ENCODE measurements at regions not wholly inside any gene's neighbourhood (a gene's known extent, or its start where the extent isn't known, plus 50 kb on each side); places are given as distances from the start of the nearest gene placed in this dataset.
"Not testable (repeated sequence)": the region's sequence is repeated elsewhere in the genome, so short reads cannot be mapped to it uniquely, and the experiment has no call there.

GRCh38 chr13:104976986-104977385 is 1558.5 kb downstream of the EFNB2 start:
- no peak overlapping the region for H3K4me3 Mint-ChIP-seq
- peaks cover 18% of the 10 kb centered on the region for H3K4me1 Mint-ChIP-seq (ENCODE audit: low read depth)
- H3K36me3 Mint-ChIP-seq, result no peaks in the 10 kb centered on the region
- H3K9me3 Mint-ChIP-seq (ENCODE audit: low read depth), result no peaks in the 10 kb centered on the region
- H3K27ac Mint-ChIP-seq, result no peak overlapping the region
- no peaks in the 10 kb centered on the region for H3K27me3 Mint-ChIP-seq

DNA sequence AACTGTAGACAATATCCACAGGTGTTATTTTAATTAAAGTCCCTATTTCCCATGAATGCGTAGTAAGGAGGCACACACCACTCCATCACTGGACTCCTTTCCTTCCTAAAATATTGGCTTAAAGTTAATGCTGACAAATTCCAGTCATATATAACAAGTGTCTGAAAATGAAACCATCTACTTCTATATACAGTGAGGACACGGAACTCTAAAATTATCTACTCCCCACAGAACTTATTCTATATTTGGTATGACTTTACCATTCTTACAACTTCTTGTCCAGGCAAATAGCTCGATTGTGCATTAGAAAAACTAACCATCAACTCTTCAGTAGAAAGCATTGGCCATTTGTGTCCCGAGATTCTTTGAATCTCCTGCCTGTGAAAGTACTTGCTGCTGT is 1560.2 kb downstream of the EFNB2 start:
- peaks cover 12% of the 10 kb centered on the region for H3K4me1 Mint-ChIP-seq (ENCODE audit: low read depth)
- no peak overlapping the region for H3K27ac Mint-ChIP-seq
- H3K4me3 Mint-ChIP-seq, result no peak overlapping the region
- no peaks in the 10 kb centered on the region for H3K9me3 Mint-ChIP-seq (ENCODE audit: low read depth)
- H3K36me3 Mint-ChIP-seq, result no peaks in the 10 kb centered on the region
- no peaks in the 10 kb centered on the region for H3K27me3 Mint-ChIP-seq

DNA sequence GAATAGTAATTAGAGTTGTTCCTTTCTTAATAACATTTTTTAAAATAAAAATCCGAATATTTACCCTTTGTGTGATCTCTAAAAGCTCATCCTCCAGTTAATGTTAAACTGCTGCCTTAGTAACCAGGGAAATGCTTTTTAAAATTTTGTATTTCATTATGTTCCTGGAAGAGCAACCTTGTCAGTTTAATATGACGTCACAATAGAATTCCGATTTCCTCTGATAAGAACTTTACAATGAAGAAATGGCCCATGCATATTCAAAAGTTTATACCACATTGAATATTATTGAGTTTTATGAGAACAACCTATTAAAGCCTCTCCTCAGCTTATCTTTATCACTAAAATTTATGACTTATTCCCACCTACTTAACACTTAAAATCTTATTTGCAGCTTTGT is 1566.6 kb downstream of the EFNB2 start:
- no peak overlapping the region for H3K27ac Mint-ChIP-seq
- no peaks in the 10 kb centered on the region for H3K4me1 Mint-ChIP-seq (ENCODE audit: low read depth)

DNA sequence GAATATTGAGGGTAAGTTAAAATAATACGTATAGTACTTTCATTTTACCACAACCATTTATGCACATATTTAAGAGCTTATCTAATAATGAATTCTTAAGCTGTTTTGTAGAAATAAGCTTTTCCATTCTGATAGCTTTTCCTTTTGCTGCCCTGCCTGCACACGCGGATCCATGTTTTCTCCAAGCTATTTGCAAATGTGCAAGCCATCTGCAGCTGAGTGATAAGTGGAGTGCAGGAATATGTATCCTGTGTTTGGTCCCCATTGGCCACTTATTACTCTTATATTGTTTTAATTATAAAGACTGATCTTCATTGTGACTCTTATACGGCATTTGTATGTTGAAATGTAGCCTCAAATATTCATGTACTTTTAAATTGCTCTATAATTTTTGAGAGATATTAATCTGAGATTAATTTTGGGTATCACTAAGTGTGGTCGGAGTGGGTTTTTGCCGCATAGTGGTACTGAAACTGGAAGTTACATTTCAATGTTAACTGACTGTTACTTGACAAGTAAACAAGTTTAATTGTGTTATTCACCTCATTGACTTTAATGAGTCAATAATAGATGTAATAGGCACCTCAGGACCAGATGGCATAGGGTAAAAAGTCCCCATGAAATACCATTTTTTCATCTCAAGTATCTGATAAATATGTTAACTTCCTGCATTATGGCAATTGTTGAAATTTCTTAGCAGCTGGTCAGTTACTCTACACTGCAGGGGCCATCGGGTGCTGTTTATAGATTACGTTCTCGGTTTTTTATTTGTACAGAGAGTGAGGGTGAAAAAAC is 1567.4 kb downstream of the EFNB2 start:
- Mint-ChIP-seq H3K36me3 (no peaks in the 10 kb centered on the region), H3K4me1 (ENCODE audit: low read depth) (no peaks in the 10 kb centered on the region), H3K27me3 (no peaks in the 10 kb centered on the region), H3K27ac (no peak overlapping the region), H3K4me3 (no peak overlapping the region), H3K9me3 (ENCODE audit: low read depth) (no peaks in the 10 kb centered on the region)

More for the DNA sequence above, 1566.6 kb downstream of the EFNB2 start:
- H3K4me3 Mint-ChIP-seq, result no peak overlapping the region
- no peaks in the 10 kb centered on the region for H3K9me3 Mint-ChIP-seq (ENCODE audit: low read depth)
- no peaks in the 10 kb centered on the region for H3K36me3 Mint-ChIP-seq
- H3K27me3 Mint-ChIP-seq, result no peaks in the 10 kb centered on the region

DNA sequence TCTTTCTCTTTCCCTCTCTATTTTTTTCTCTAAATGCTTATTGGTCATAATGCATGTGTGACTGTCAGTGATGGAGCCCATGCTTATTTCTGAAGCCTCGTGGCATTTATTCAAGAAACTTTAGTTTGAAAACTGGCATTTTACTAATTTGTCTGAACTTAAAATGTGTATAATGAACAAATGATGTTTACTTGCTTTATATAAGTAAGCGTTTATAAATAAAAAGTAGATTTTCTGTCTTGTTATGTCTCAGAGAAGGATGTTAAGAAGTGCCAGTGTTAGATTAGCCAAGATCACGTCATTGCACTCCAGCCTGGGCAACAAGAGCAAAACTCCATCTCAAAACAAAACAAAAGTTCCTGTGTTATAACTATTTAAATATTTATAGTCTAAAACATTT is 1568.1 kb downstream of the EFNB2 start:
- H3K4me1 Mint-ChIP-seq (ENCODE audit: low read depth), result no peaks in the 10 kb centered on the region
- no peak overlapping the region for H3K27ac Mint-ChIP-seq
- H3K27me3 Mint-ChIP-seq, result no peaks in the 10 kb centered on the region
- H3K4me3 Mint-ChIP-seq, result no peak overlapping the region
- H3K36me3 Mint-ChIP-seq, result no peaks in the 10 kb centered on the region
- H3K9me3 Mint-ChIP-seq (ENCODE audit: low read depth), result no peaks in the 10 kb centered on the region

DNA sequence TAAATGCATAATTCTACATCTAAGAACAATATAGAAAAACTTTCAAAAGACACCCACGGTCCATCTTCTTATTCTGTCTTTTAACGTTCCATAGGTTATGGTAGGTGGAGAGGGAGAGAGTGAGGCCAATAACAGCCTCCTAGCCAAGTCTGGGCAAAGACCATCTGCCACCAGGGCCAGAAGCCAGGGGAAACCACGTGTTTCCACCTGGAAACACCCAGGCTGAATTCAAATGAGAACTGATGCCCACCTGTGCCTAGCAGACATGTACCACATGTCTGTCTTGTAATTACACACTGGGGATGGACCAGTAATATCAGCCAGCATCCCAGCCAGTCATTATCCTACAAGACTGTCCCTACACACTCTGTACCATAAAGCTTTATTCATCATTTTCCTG is 1573.1 kb downstream of the EFNB2 start:
- Mint-ChIP-seq H3K9me3 (ENCODE audit: low read depth) (peaks cover 4% of the 10 kb centered on the region), H3K4me3 (no peak overlapping the region), H3K4me1 (ENCODE audit: low read depth) (no peaks in the 10 kb centered on the region), H3K36me3 (no peaks in the 10 kb centered on the region), H3K27ac (no peak overlapping the region), H3K27me3 (no peaks in the 10 kb centered on the region)

GRCh38 chr13:104961246-104961645 is 1574.2 kb downstream of the EFNB2 start:
- Mint-ChIP-seq H3K27me3 (no peaks in the 10 kb centered on the region), H3K4me3 (no peak overlapping the region), H3K27ac (no peak overlapping the region), H3K4me1 (ENCODE audit: low read depth) (no peaks in the 10 kb centered on the region), H3K36me3 (no peaks in the 10 kb centered on the region), H3K9me3 (ENCODE audit: low read depth) (peaks cover 4% of the 10 kb centered on the region)

GRCh38 chr13:104954210-104954609 is 1581.3 kb downstream of the EFNB2 start:
- Mint-ChIP-seq H3K4me1 (ENCODE audit: low read depth) (peaks cover 3% of the 10 kb centered on the region), H3K36me3 (no peaks in the 10 kb centered on the region), H3K4me3 (no peak overlapping the region), H3K27me3 (no peaks in the 10 kb centered on the region), H3K27ac (no peak overlapping the region), H3K9me3 (ENCODE audit: low read depth) (peaks cover 5% of the 10 kb centered on the region)

DNA sequence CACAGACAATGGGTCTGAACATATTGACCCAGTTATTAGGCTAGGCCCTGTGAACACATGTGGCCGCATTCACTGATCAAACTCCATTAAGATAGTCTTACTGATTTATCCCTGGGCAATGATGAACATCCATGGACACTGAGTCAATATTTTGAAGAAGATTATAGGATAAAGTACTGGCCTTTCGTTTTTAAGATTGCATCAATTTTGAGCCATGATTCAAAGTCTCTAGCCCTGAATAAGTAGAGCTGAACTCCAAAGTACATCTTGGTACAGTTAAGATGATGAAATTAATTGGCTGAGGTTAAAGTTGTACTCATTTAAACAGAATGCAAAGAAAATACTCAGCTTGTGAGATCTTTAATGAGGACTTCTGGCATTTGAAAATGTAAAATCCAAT is 1581.9 kb downstream of the EFNB2 start:
- Mint-ChIP-seq H3K27ac (no peak overlapping the region), H3K36me3 (no peaks in the 10 kb centered on the region), H3K9me3 (ENCODE audit: low read depth) (peaks cover 5% of the 10 kb centered on the region), H3K4me1 (ENCODE audit: low read depth) (peaks cover 3% of the 10 kb centered on the region), H3K27me3 (no peaks in the 10 kb centered on the region), H3K4me3 (no peak overlapping the region)

DNA sequence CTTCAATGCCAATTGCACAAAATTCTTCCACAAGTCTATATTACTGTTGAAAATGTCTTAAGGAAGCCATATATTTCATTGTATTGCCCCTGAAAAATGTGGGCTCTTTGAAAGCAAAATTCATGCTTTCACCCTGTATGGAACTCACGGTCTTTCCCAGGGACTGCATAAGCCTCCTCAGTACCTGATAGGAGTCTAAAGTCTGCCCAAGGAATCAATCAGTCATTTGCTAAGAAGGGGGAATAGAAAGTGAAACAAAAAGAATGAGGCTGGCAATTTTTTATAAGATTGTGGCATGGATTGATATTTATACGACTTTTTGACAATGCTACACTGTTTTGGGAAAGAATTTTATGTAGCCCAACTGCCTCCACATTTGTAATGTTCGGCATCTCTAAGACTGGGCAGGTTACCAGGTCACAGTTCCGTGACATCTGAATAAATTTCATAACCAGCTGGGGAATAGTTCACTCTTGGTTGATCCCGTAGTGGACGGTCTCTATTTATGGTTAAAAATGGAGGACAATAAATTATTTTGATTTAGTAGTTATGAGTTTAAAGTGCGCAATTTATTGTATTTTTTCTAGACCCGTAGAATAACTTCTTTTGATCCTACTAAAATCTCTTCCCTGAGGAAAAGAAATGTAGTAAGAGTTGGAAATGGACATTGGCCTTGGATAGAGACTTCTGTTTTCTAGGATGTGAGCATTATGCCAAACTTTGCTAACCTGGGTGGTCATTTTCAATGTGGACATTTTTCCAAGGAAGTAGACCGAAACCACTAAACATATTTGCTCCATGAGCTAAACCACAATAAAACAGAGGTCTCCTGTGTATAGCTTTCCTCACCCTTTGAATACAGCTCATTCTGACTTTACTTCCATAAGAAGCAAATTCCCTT is 1585.4 kb downstream of the EFNB2 start:
- no peaks in the 10 kb centered on the region for H3K27me3 Mint-ChIP-seq
- peaks cover 5% of the 10 kb centered on the region for H3K9me3 Mint-ChIP-seq (ENCODE audit: low read depth)
- H3K27ac Mint-ChIP-seq, result no peak overlapping the region
- H3K36me3 Mint-ChIP-seq, result no peaks in the 10 kb centered on the region
- peaks cover 3% of the 10 kb centered on the region for H3K4me1 Mint-ChIP-seq (ENCODE audit: low read depth)
- no peak overlapping the region for H3K4me3 Mint-ChIP-seq

- Mint-ChIP-seq H3K4me3 (no peak overlapping the region), H3K27me3 (no peaks in the 10 kb centered on the region), H3K27ac (no peak overlapping the region), H3K4me1 (ENCODE audit: low read depth) (no peaks in the 10 kb centered on the region), H3K9me3 (ENCODE audit: low read depth) (no peaks in the 10 kb centered on the region), H3K36me3 (no peaks in the 10 kb centered on the region)
Measured at GRCh38 chr13:104944176-104944575, 1591.3 kb downstream of the EFNB2 start.

GRCh38 chr13:104943331-104943730 is 1592.1 kb downstream of the EFNB2 start:
- no peaks in the 10 kb centered on the region for H3K9me3 Mint-ChIP-seq (ENCODE audit: low read depth)
- no peaks in the 10 kb centered on the region for H3K27me3 Mint-ChIP-seq
- H3K4me1 Mint-ChIP-seq (ENCODE audit: low read depth), result no peaks in the 10 kb centered on the region
- no peak overlapping the region for H3K27ac Mint-ChIP-seq
- no peaks in the 10 kb centered on the region for H3K36me3 Mint-ChIP-seq
- H3K4me3 Mint-ChIP-seq, result no peak overlapping the region

DNA sequence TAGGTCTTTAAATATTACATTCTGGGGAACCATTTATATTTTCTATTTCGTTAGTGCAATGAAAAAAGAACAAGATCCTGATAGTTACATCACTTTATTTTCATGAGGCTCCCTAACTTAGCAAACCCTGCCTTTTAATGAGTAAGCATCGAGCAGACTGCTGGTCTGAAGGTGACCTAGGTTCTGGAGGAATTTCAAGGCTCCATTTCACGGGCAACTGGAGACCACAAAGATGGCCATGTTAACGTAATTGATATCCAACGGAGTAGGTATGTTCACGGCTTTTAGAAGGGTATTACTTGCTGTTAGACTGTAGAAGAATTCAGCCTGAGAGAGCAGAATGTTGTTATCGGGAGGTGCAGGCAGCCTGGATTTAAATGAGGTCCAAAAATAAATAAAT is 1597.6 kb downstream of the EFNB2 start:
- H3K27me3 Mint-ChIP-seq, result no peaks in the 10 kb centered on the region
- H3K27ac Mint-ChIP-seq, result no peak overlapping the region
- no peaks in the 10 kb centered on the region for H3K36me3 Mint-ChIP-seq
- H3K4me1 Mint-ChIP-seq (ENCODE audit: low read depth), result no peaks in the 10 kb centered on the region
- no peaks in the 10 kb centered on the region for H3K9me3 Mint-ChIP-seq (ENCODE audit: low read depth)
- H3K4me3 Mint-ChIP-seq, result no peak overlapping the region

- Mint-ChIP-seq H3K9me3 (ENCODE audit: low read depth) (no peaks in the 10 kb centered on the region), H3K36me3 (no peaks in the 10 kb centered on the region), H3K27me3 (no peaks in the 10 kb centered on the region)
Measured at GRCh38 chr13:104936304-104936703, 1599.2 kb downstream of the EFNB2 start.

DNA sequence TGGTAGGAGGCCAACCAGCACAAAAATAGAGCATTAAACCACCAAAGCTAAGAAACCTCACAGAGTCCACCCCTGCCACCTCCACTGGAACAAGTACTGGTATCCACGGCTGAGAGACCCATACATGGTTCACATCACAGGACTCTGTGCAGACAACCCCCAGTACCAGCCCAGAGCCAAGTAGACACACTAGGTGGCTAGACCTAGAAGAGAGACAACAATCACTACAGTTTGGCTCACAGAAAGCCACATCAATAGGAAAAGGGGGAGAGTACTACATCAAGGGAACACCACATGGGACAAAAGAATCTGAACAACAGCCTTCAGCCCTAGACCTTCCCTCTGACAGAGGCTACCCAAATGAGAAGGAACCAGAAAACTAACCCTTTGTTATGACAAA is 1614.9 kb downstream of the EFNB2 start:
- H3K9me3 Mint-ChIP-seq (ENCODE audit: low read depth); H3K36me3 Mint-ChIP-seq; H3K27ac Mint-ChIP-seq; H3K27me3 Mint-ChIP-seq: not testable (repeated sequence)
- Mint-ChIP-seq H3K4me1 (ENCODE audit: low read depth) (peaks cover 31% of the 10 kb centered on the region), H3K4me3 (peak overlapping the region; percentile 2)

More at GRCh38 chr13:104936304-104936703, 1599.2 kb downstream of the EFNB2 start:
- no peak overlapping the region for H3K27ac Mint-ChIP-seq
- H3K4me1 Mint-ChIP-seq (ENCODE audit: low read depth), result no peaks in the 10 kb centered on the region
- no peak overlapping the region for H3K4me3 Mint-ChIP-seq
